ENCODE measurements at regions not wholly inside any gene's neighbourhood (a gene's known extent, or its start where the extent isn't known, plus 50 kb on each side); places are given as distances from the start of the nearest gene placed in this dataset.

DNA sequence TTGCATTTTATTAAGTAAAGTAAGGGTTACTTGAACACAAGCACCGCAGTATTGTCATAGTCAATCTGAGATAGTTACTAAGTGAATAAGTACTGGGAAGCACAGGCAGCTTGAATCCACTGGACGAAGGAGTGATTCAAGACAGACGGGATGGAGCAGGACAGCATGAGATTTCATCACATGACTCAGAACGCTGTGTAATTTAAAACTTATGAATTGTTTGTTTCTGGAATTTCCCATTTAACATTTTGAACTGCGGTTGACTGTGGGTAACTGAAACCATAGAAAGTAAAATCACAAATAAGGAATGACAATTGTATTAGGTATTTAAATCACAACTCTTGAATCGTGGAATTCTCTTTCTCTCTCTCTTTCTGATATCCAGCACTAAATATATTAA is 1630.4 kb upstream of the SEL1L start:
- DNase-seq (ENCODE audit: low spot score) = peak; percentile 12
- H3K9me2 ChIP-seq (replicated peaks; ENCODE audit: insufficient read depth) = no peaks in the 10 kb centered on the region
- no peaks in the 10 kb centered on the region for H4K20me1 ChIP-seq (ENCODE audit: insufficient read depth, poor library complexity, severe bottlenecking)
- no peak overlapping the region for H2AFZ ChIP-seq
- no peak overlapping the region for H3K4me3 ChIP-seq
- TF ChIP-seq, protein P1, sequence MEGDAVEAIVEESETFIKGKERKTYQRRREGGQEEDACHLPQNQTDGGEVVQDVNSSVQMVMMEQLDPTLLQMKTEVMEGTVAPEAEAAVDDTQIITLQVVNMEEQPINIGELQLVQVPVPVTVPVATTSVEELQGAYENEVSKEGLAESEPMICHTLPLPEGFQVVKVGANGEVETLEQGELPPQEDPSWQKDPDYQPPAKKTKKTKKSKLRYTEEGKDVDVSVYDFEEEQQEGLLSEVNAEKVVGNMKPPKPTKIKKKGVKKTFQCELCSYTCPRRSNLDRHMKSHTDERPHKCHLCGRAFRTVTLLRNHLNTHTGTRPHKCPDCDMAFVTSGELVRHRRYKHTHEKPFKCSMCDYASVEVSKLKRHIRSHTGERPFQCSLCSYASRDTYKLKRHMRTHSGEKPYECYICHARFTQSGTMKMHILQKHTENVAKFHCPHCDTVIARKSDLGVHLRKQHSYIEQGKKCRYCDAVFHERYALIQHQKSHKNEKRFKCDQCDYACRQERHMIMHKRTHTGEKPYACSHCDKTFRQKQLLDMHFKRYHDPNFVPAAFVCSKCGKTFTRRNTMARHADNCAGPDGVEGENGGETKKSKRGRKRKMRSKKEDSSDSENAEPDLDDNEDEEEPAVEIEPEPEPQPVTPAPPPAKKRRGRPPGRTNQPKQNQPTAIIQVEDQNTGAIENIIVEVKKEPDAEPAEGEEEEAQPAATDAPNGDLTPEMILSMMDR (IDR thresholded peaks at IDR 0.05; ENCODE audit: poor library complexity) = no peak
- TF ChIP-seq EZH2 (IDR thresholded peaks at IDR 0.05; ENCODE audit: borderline replicate concordance) = no peak
- no peak for TF ChIP-seq EZH2phosphoT487 (IDR thresholded peaks at IDR 0.05; ENCODE audit: low read depth, severe bottlenecking, unreplicated experiment)
- no peaks in the 10 kb centered on the region for H3K27me3 ChIP-seq
- H3K27ac ChIP-seq = no peak overlapping the region
- 57% methylated on average over 6 of the region's 6 CpGs for WGBS (ENCODE audit: low lambda C conversion rate, missing lambda C conversion rate)
- no peak overlapping the region for H3K4me2 ChIP-seq
- no peaks in the 10 kb centered on the region for H3K4me1 ChIP-seq (ENCODE audit: insufficient read depth)
- no peaks in the 10 kb centered on the region for H3K9me3 ChIP-seq (ENCODE audit: low read depth)
- H3K79me2 ChIP-seq = no peaks in the 10 kb centered on the region
- no peaks in the 10 kb centered on the region for H3K36me3 ChIP-seq (replicated peaks; ENCODE audit: insufficient read depth, low read depth)

DNA sequence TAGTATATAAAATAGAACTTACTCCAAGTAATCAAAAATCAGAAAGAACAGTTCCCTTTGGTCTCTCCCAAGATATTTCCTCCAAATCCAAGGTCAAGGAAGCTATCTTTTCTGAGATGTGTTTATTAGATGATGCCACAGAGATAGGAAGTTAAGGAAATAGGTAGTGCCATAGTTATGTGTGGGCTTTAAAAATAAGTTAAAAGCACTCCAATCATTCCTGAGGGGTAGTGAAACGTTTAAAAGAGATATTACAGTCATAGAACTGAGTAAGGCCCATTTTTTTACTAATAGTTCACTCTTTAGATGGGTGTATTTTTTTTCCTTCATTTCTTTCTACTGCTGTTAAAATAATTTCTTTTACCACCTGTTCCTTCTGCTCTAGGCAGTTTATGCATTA is 1630.9 kb upstream of the SEL1L start:
- WGBS (ENCODE audit: low lambda C conversion rate, missing lambda C conversion rate) = 24% methylated on average over 1 of the region's 1 CpG
- H2AFZ ChIP-seq = no peak overlapping the region
- H3K79me2 ChIP-seq = no peaks in the 10 kb centered on the region
- no peak for TF ChIP-seq EZH2 (IDR thresholded peaks at IDR 0.05; ENCODE audit: borderline replicate concordance)
- no peak for TF ChIP-seq EZH2phosphoT487 (IDR thresholded peaks at IDR 0.05; ENCODE audit: low read depth, severe bottlenecking, unreplicated experiment)
- TF ChIP-seq, protein P1 (IDR thresholded peaks at IDR 0.05; ENCODE audit: poor library complexity) = no peak
- H3K27ac ChIP-seq = no peak overlapping the region
- no peak overlapping the region for H3K4me2 ChIP-seq
- H3K27me3 ChIP-seq = no peaks in the 10 kb centered on the region
- no peaks in the 10 kb centered on the region for H3K4me1 ChIP-seq (ENCODE audit: insufficient read depth)
- DNase-seq (ENCODE audit: low spot score) = no peak
- no peaks in the 10 kb centered on the region for H4K20me1 ChIP-seq (ENCODE audit: insufficient read depth, poor library complexity, severe bottlenecking)
- no peaks in the 10 kb centered on the region for H3K36me3 ChIP-seq (replicated peaks; ENCODE audit: insufficient read depth, low read depth)
- H3K4me3 ChIP-seq = no peak overlapping the region
- H3K9me3 ChIP-seq (ENCODE audit: low read depth) = no peaks in the 10 kb centered on the region
- H3K9me2 ChIP-seq (replicated peaks; ENCODE audit: insufficient read depth) = no peaks in the 10 kb centered on the region

DNA sequence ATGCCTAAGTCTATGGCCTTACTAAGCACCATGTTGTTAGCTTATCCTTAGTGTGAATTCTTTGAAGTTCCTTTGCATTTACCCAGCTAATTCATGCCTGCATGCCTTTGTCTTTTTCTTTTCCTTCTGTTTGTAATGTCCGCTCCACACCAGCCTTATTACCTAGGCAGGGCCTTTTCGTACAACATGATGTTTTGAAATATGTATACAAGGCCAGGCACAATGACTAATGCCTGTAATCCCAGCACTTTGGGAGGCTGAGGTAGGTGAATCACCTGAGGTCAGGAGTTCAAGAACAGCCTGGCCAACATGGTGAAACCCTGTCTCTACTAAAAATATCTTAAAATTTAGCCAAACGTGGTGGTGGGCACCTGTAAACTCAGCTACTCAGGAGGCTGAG is 1636.5 kb upstream of the SEL1L start:
- Histone ChIP-seq H3K36me3 (replicated peaks; ENCODE audit: insufficient read depth, low read depth) (no peaks in the 10 kb centered on the region), H2AFZ (no peak overlapping the region), H3K27me3 (no peaks in the 10 kb centered on the region), H3K9me3 (ENCODE audit: low read depth) (no peaks in the 10 kb centered on the region), H3K79me2 (no peaks in the 10 kb centered on the region), H3K27ac (no peak overlapping the region), H4K20me1 (ENCODE audit: insufficient read depth, poor library complexity, severe bottlenecking) (no peaks in the 10 kb centered on the region), H3K4me2 (no peak overlapping the region), H3K9me2 (replicated peaks; ENCODE audit: insufficient read depth) (no peaks in the 10 kb centered on the region), H3K4me3 (no peak overlapping the region), H3K4me1 (ENCODE audit: insufficient read depth) (no peaks in the 10 kb centered on the region)
- DNase-seq (ENCODE audit: low spot score) = no peak
- no peak for TF ChIP-seq EZH2 (IDR thresholded peaks at IDR 0.05; ENCODE audit: borderline replicate concordance)
- TF ChIP-seq EZH2phosphoT487 (IDR thresholded peaks at IDR 0.05; ENCODE audit: low read depth, severe bottlenecking, unreplicated experiment) = no peak
- TF ChIP-seq, protein P1 (IDR thresholded peaks at IDR 0.05; ENCODE audit: poor library complexity) = no peak
- 95% methylated on average over 3 of the region's 3 CpGs for WGBS (ENCODE audit: low lambda C conversion rate, missing lambda C conversion rate)

DNA sequence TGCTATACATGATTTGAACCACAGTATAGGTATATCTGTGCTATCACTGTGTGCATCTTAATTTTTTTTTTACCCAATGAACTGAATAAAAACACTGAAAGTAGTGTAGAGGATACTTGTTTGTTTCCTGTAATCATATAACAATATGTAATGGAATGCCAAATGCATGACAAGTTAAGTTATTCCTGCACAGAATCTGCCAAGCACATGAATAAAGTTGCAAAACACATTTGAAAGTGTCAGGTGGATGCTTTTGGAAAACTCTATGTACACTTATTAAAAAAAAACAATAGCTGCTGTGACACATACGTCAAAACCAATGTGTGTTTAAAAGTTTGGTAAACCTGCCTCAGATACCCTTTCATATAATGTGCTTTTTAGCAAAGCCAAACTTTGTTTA is 1638.1 kb upstream of the SEL1L start:
- TF ChIP-seq EZH2 (IDR thresholded peaks at IDR 0.05; ENCODE audit: borderline replicate concordance) (no peak), EZH2phosphoT487 (IDR thresholded peaks at IDR 0.05; ENCODE audit: low read depth, severe bottlenecking, unreplicated experiment) (no peak)
- TF ChIP-seq, protein P1 (IDR thresholded peaks at IDR 0.05; ENCODE audit: poor library complexity) = no peak
- 91% methylated on average over 1 of the region's 1 CpG for WGBS (ENCODE audit: low lambda C conversion rate, missing lambda C conversion rate)
- no peaks in the 10 kb centered on the region for H3K4me1 ChIP-seq (ENCODE audit: insufficient read depth)

More for the DNA sequence above, 1638.1 kb upstream of the SEL1L start:
- no peaks in the 10 kb centered on the region for H3K9me2 ChIP-seq (replicated peaks; ENCODE audit: insufficient read depth)
- H2AFZ ChIP-seq = no peak overlapping the region
- H3K27ac ChIP-seq = no peak overlapping the region
- no peaks in the 10 kb centered on the region for H3K9me3 ChIP-seq (ENCODE audit: low read depth)
- no peaks in the 10 kb centered on the region for H4K20me1 ChIP-seq (ENCODE audit: insufficient read depth, poor library complexity, severe bottlenecking)
- H3K27me3 ChIP-seq = no peaks in the 10 kb centered on the region
- H3K79me2 ChIP-seq = no peaks in the 10 kb centered on the region
- H3K4me2 ChIP-seq = no peak overlapping the region
- no peaks in the 10 kb centered on the region for H3K36me3 ChIP-seq (replicated peaks; ENCODE audit: insufficient read depth, low read depth)
- no peak overlapping the region for H3K4me3 ChIP-seq
- no peak for DNase-seq (ENCODE audit: low spot score)
